Epidermal melanocyte (primary cell): ENCODE measurements at regions not wholly inside any gene's neighbourhood (a gene's known extent, or its start where the extent isn't known, plus 50 kb on each side); places are given as distances from the start of the nearest gene placed in this dataset.
"Not testable (repeated sequence)": the region's sequence is repeated elsewhere in the genome, so short reads cannot be mapped to it uniquely, and the experiment has no call there.

Experiments used
- DNase-seq: peaks from one replicate; pipeline ENCODE4 v3.0.0; 2011; ENCODE audit warnings: low spot score; ENCODE audit not compliant: insufficient read length

GRCh38 chr18:73551211-73551610 is 596.4 kb downstream of the FBXO15 start:
- no peak for DNase-seq

- DNase-seq = no peak
Observed at GRCh38 chr18:73549236-73549635, 598.4 kb downstream of the FBXO15 start.

GRCh38 chr18:73545472-73545871 is 602.2 kb downstream of the FBXO15 start:
- no peak for DNase-seq

- DNase-seq = no peak
Observed at GRCh38 chr18:73544617-73545016, 603.0 kb downstream of the FBXO15 start.

GRCh38 chr18:73544032-73544431 is 603.6 kb downstream of the FBXO15 start:
- no peak for DNase-seq

- no peak for DNase-seq
Observed at GRCh38 chr18:73535990-73536389, 611.6 kb downstream of the FBXO15 start.

- DNase-seq = no peak
Observed at GRCh38 chr18:73535189-73535588, 612.4 kb downstream of the FBXO15 start.

- no peak for DNase-seq
Observed at GRCh38 chr18:73531601-73532000, 616.0 kb downstream of the FBXO15 start.

GRCh38 chr18:73528066-73528465 is 619.6 kb downstream of the FBXO15 start:
- no peak for DNase-seq

- no peak for DNase-seq
Observed at GRCh38 chr18:73520229-73520628, 627.4 kb downstream of the FBXO15 start.

- not testable (repeated sequence) for DNase-seq
Observed at GRCh38 chr18:73516056-73516455, 631.6 kb downstream of the FBXO15 start.

GRCh38 chr18:73514449-73514848 is 633.2 kb downstream of the FBXO15 start:
- DNase-seq = no peak

- DNase-seq = no peak
Observed at GRCh38 chr18:73511771-73512503, 635.7 kb downstream of the FBXO15 start.

GRCh38 chr18:73509460-73509859 is 638.2 kb downstream of the FBXO15 start:
- DNase-seq = no peak

- DNase-seq = no peak
Observed at GRCh38 chr18:73503326-73503725, 635.5 kb upstream of the NETO1 start.

- DNase-seq = no peak
Observed at GRCh38 chr18:73487966-73488365, 620.2 kb upstream of the NETO1 start.

- no peak for DNase-seq
Observed at GRCh38 chr18:73485166-73485565, 617.4 kb upstream of the NETO1 start.

GRCh38 chr18:73482901-73483300 is 615.1 kb upstream of the NETO1 start:
- no peak for DNase-seq

- DNase-seq = no peak
Observed at GRCh38 chr18:73479477-73479876, 611.7 kb upstream of the NETO1 start.

- no peak for DNase-seq
Observed at GRCh38 chr18:73478191-73478590, 610.4 kb upstream of the NETO1 start.

- no peak for DNase-seq
Observed at GRCh38 chr18:73476031-73476430, 608.2 kb upstream of the NETO1 start.

- no peak for DNase-seq
Observed at GRCh38 chr18:73462092-73462491, 594.3 kb upstream of the NETO1 start.

- no peak for DNase-seq
Observed at GRCh38 chr18:73461780-73462059, 593.9 kb upstream of the NETO1 start.
